Stomach (tissue), 8 donors: ENCODE measurements at regions not wholly inside any gene's neighbourhood (a gene's known extent, or its start where the extent isn't known, plus 50 kb on each side); places are given as distances from the start of the nearest gene placed in this dataset.

Experiments used
- DNase-seq, 2 donors: peaks; one replicate each; pipeline versions ENCODE4 v3.0.0 to v3.0.0-alpha.2; 2013 to 2019
- H3K27ac ChIP-seq, 5 donors: fragments of 200-600 bp in 4 of 5; sonication (generic) in 4 of 5; one replicate each; pipeline ENCODE4 v1.5.1; 2013 to 2019; ENCODE audit warnings: mild to moderate bottlenecking in 1 of 5, moderate library complexity in 1 of 5
- H3K27me3 ChIP-seq, 3 donors: fragments of 200-600 bp; sonication (generic); one replicate each; pipeline ENCODE4 v1.5.1; 2017 to 2019; ENCODE audit warnings: mixed run types in 1 of 3
- H3K36me3 ChIP-seq, 4 donors: fragments of 200-600 bp; sonication (generic); 1 replicate in 3 of 4; 2 replicates in 1 of 4; pipeline ENCODE4 v1.5.1; 2016 to 2019
- H3K4me1 ChIP-seq, 4 donors: fragments of 200-600 bp; sonication (generic); one replicate each; pipeline ENCODE4 v1.5.1; 2016 to 2019
- H3K4me3 ChIP-seq, 4 donors: fragments of 200-600 bp; sonication (generic) in 3 of 4; one replicate each; pipeline ENCODE4 v1.5.1; 2016 to 2019; ENCODE audit warnings: mild to moderate bottlenecking in 1 of 4
- H3K9me3 ChIP-seq, 4 donors: fragments of 200-600 bp; sonication (generic); one replicate each; pipeline ENCODE4 v1.5.1; 2016 to 2019
- EP300 ChIP-seq: sonication (generic); formaldehyde crosslinking; IDR thresholded peaks from one replicate; pipeline ENCODE4 v1.6.1; 2017; ENCODE audit warnings: antibody characterized with exemption
- POLR2A ChIP-seq, 4 donors: fragments of 450-650 bp; IDR thresholded peaks; one replicate each; pipeline ENCODE4 v1.6.1; 2016; ENCODE audit warnings: antibody characterized with exemption in 4 of 4, control low read depth in 2 of 4, mild to moderate bottlenecking in 1 of 4, moderate library complexity in 1 of 4
- POLR2AphosphoS5 ChIP-seq, 3 donors: sonication (generic); formaldehyde crosslinking; IDR thresholded peaks; one replicate each; pipeline ENCODE4 v1.6.1; 2016; ENCODE audit warnings: antibody characterized with exemption in 3 of 3
- WGBS, 5 donors: extraction: QIAGEN DNeasy Blood & Tissue Kit in 3 of 5; methylation state at CpG; one replicate each; pipeline versions ENCODE4 v1.1.5 to v1.1.7; 2013 to 2018; 5-methylcytosine and 5-hydroxymethylcytosine counted together
- intact Hi-C: fragments of 100-400 bp; cut with DNase I; formaldehyde crosslinking; loops from one replicate; pipeline ENCODE4 v1.15.1; 2023; ENCODE audit warnings: low total_unique reads
- TF ChIP-seq, protein P1 (sequence below), 7 experiments: fragments of 450-650 bp in 4 of 7; fragments of 200-600 bp in 3 of 7; sonication (generic) in 3 of 7; IDR thresholded peaks; one replicate each; pipeline ENCODE4 v1.5.1; 2016 to 2019; ENCODE audit warnings: antibody characterized with exemption in 7 of 7, control low read depth in 2 of 7, mild to moderate bottlenecking in 1 of 7
- donor health status: healthy with polysubstance abuse.
- donor health status: Bipolar disorder and iron deficiency.
- donor health status: healthy.

DNA sequence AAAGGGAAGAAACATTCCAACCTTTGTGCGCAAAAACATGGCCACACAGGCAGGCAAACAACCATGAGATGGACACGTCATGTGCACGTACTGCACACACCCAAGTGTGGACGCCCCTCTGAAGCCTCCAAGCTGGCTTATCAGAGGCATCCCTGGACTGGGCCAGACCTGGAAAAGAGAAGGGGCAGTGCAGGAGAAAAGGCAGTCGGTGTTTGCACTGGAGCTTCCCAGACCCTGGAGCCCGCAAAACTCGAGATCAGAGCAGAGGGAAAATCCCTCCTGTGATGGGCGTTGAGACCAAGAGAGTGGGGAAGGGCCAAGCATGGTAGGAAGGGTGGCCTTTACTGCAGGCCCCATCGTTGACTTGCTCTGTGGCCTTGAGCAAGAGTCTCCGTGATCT, 269.5 kb downstream of the CYRIA start:
- Histone ChIP-seq H3K4me1 (peaks cover 0 to 5% (median 0%) of the 10 kb centered on the region in 4 donors), H3K27me3 (peaks cover 0 to 5% (median 0%) of the 10 kb centered on the region in 3 donors), H3K27ac (no peak overlapping the region), H3K4me3 (no peak overlapping the region), H3K36me3 (no peaks in the 10 kb centered on the region), H3K9me3 (no peaks in the 10 kb centered on the region)
- 83 to 97% (median 89%) methylated on average over 10 of the region's 10 CpGs for whole genome bisulfite sequencing, 5 donors
- intact Hi-C loops, result no loop called here
- TF ChIP-seq POLR2A (IDR thresholded peaks at IDR 0.05), result no peak
- no peak for TF ChIP-seq POLR2AphosphoS5 (IDR thresholded peaks at IDR 0.05)
- TF ChIP-seq, protein P1, sequence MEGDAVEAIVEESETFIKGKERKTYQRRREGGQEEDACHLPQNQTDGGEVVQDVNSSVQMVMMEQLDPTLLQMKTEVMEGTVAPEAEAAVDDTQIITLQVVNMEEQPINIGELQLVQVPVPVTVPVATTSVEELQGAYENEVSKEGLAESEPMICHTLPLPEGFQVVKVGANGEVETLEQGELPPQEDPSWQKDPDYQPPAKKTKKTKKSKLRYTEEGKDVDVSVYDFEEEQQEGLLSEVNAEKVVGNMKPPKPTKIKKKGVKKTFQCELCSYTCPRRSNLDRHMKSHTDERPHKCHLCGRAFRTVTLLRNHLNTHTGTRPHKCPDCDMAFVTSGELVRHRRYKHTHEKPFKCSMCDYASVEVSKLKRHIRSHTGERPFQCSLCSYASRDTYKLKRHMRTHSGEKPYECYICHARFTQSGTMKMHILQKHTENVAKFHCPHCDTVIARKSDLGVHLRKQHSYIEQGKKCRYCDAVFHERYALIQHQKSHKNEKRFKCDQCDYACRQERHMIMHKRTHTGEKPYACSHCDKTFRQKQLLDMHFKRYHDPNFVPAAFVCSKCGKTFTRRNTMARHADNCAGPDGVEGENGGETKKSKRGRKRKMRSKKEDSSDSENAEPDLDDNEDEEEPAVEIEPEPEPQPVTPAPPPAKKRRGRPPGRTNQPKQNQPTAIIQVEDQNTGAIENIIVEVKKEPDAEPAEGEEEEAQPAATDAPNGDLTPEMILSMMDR (IDR thresholded peaks at IDR 0.05), result no peak
- no peak for TF ChIP-seq EP300
- DNase-seq, result no peak

DNA sequence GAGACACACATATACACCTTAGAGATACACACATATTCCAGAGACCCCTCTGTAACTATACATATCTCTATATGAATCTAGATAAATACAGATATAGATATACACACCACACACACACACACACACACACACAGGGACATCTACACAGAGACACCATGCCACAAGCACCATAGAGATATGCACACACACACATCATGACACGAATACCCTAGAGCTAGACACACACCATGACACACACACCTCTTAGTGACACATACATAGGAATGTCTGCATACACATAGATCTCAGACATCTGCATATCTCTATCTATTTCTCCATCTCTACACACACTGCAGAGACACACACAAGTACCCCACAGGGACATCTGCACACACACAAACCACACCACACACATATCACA, 270.0 kb downstream of the CYRIA start:
- intact Hi-C loops, result no loop called here
- H3K27me3 ChIP-seq, result peaks cover 0 to 5% (median 0%) of the 10 kb centered on the region in 3 donors
- WGBS, 5 donors, result 79 to 91% (median 83%) methylated on average over 1 of the region's 1 CpG
- no peak for DNase-seq
- no peaks in the 10 kb centered on the region for H3K36me3 ChIP-seq
- H3K4me1 ChIP-seq, result peaks cover 0 to 5% (median 0%) of the 10 kb centered on the region in 4 donors
- H3K9me3 ChIP-seq, result no peaks in the 10 kb centered on the region
- TF ChIP-seq POLR2AphosphoS5 (IDR thresholded peaks at IDR 0.05) (no peak), POLR2A (IDR thresholded peaks at IDR 0.05) (no peak), EP300 (no peak)
- TF ChIP-seq, protein P1 (IDR thresholded peaks at IDR 0.05), result no peak
- no peak overlapping the region for H3K27ac ChIP-seq
- no peak overlapping the region for H3K4me3 ChIP-seq

DNA sequence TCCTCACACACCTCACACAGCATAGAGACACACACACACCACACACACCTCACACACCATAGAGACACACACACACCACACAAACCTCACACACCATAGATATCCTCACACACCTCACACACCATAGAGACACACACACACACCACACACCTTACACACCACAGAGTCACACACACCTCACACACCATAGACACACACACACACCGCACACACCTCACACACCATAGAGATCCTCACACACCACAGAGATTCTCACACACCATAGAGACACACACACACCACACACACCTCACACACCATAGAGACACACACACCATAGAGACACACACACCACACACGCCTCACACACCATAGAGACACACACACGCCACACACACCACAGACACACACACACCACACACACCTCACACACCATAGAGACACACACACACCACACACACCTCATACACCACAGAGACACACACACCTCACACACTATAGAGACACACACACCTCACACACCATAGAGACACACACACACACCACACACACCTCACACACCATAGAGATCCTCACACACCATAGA, 270.6 kb downstream of the CYRIA start:
- TF ChIP-seq EP300 (no peak), POLR2A (IDR thresholded peaks at IDR 0.05) (no peak), POLR2AphosphoS5 (IDR thresholded peaks at IDR 0.05) (no peak)
- TF ChIP-seq, protein P1 (IDR thresholded peaks at IDR 0.05), result no peak
- Histone ChIP-seq H3K27me3 (peaks cover 0 to 5% (median 0%) of the 10 kb centered on the region in 3 donors), H3K4me1 (peaks cover 0 to 5% (median 0%) of the 10 kb centered on the region in 4 donors), H3K36me3 (no peaks in the 10 kb centered on the region), H3K9me3 (no peaks in the 10 kb centered on the region), H3K4me3 (no peak overlapping the region), H3K27ac (no peak overlapping the region)
- WGBS, 5 donors, result 56 to 86% (median 63%) methylated on average over 2 to 3 of the region's 3 CpGs
- intact Hi-C loops, result no loop called here
- DNase-seq, result no peak

DNA sequence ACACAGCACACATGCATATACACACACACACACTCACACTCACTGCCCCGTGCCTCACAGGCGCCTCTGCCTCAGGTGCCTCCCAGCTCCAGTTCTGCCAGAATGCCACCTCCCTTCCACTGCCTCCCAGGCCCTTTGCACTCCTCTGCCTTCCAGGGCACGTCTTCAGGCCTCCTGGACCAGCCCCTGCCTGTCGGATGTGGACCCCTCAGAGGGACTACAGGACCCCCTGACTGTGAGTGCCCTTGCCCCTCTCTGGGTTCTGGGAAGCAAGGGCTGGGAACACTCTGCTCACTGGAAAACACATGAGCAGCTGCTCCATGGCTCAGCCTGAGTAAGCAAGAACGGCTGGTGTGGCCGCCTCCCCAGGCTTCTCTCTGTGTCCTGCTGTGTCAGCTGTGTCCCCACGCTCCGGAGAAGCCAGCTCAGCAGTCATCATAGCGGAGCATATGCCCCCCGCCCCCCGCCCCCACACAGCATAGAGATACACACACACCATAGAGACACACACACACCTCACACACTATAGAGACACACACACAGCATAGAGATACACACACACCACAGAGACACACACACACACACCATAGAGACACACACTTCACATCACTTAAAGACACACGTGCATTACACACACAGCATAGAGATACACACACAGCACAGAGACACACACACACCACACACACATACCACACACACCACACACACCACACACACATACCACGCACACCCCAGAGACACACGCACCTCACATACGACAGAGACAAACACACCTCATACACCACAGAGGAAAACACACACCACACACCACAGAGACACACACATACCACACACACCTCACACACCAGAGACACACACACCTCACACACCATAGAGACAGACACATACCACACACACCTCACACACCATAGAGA, 271.3 kb downstream of the CYRIA start:
- 39 to 54% (median 49%) methylated on average over 9 to 15 of the region's 15 CpGs for WGBS, 5 donors
- TF ChIP-seq, protein P1 (IDR thresholded peaks at IDR 0.05), result no peak
- no peak for TF ChIP-seq EP300
- TF ChIP-seq POLR2A (IDR thresholded peaks at IDR 0.05), result no peak
- no peak for TF ChIP-seq POLR2AphosphoS5 (IDR thresholded peaks at IDR 0.05)
- intact Hi-C loops, result no loop called here
- Histone ChIP-seq H3K27me3 (peaks cover 0 to 5% (median 0%) of the 10 kb centered on the region in 3 donors), H3K27ac (no peak overlapping the region), H3K4me3 (no peak overlapping the region), H3K9me3 (no peaks in the 10 kb centered on the region), H3K4me1 (peaks cover 0 to 5% (median 0%) of the 10 kb centered on the region in 4 donors), H3K36me3 (no peaks in the 10 kb centered on the region)
- DNase-seq, result peak in 1 of 2 donors; percentile 77
